ENCODE measurements at regions not wholly inside any gene's neighbourhood (a gene's known extent, or its start where the extent isn't known, plus 50 kb on each side); places are given as distances from the start of the nearest gene placed in this dataset.

- TF ChIP-seq CTCF (IDR thresholded peaks at IDR 0.05) (no peak), POLR2A (IDR thresholded peaks at IDR 0.05) (no peak)
These were observed 602.4 kb downstream of the AJAP1 start for GRCh38 chr1:5256793-5257192.

All from body of pancreas (tissue), 4 donors.